Liver (tissue), 8 donors: ENCODE measurements at regions not wholly inside any gene's neighbourhood (a gene's known extent, or its start where the extent isn't known, plus 50 kb on each side); places are given as distances from the start of the nearest gene placed in this dataset.

Experiments used
- DNase-seq: peaks from one replicate; pipeline ENCODE4 v3.0.0-alpha.2; 2017; ENCODE audit warnings: low spot score
- H3K27ac ChIP-seq, 2 donors: one replicate each; pipeline ENCODE4 v1.7.0; 2013; ENCODE audit warnings: inconsistent platforms in 2 of 2, low read length in 2 of 2, control low read depth in 1 of 2, low read depth in 1 of 2, mild to moderate bottlenecking in 1 of 2
- H3K27me3 ChIP-seq, 4 donors: one replicate each; pipeline versions ENCODE4 v1.6.1 to v1.7.0; 2013; ENCODE audit warnings: low read length in 3 of 4, inconsistent platforms in 1 of 4, mild to moderate bottlenecking in 1 of 4, moderate library complexity in 1 of 4; ENCODE audit not compliant: control insufficient read depth in 4 of 4, insufficient read depth in 4 of 4
- H3K36me3 ChIP-seq, 4 donors: one replicate each; pipeline versions ENCODE4 v1.6.1 to v1.7.0; 2013; ENCODE audit warnings: low read length in 3 of 4, mild to moderate bottlenecking in 3 of 4, low read depth in 1 of 4, moderate library complexity in 1 of 4; ENCODE audit not compliant: control insufficient read depth in 4 of 4, insufficient read depth in 3 of 4
- H3K4me1 ChIP-seq, 4 donors: one replicate each; pipeline versions ENCODE4 v1.6.1 to v1.7.0; 2013; ENCODE audit warnings: low read length in 3 of 4, mild to moderate bottlenecking in 3 of 4, moderate library complexity in 1 of 4; ENCODE audit not compliant: control insufficient read depth in 4 of 4, insufficient read depth in 4 of 4
- H3K4me3 ChIP-seq, 3 donors: one replicate each; pipeline versions ENCODE4 v1.6.1 to v1.7.0; 2013; ENCODE audit warnings: low read length in 3 of 3, control low read depth in 1 of 3, low read depth in 1 of 3, mild to moderate bottlenecking in 1 of 3
- H3K9ac ChIP-seq, 2 donors: one replicate each; pipeline ENCODE4 v1.7.0; 2013; ENCODE audit warnings: low read length in 2 of 2, mild to moderate bottlenecking in 2 of 2, moderate library complexity in 2 of 2, control low read depth in 1 of 2, low read depth in 1 of 2
- H3K9me3 ChIP-seq, 4 donors: one replicate each; pipeline versions ENCODE4 v1.6.1 to v1.7.0; 2013; ENCODE audit warnings: low read length in 3 of 4; ENCODE audit not compliant: control insufficient read depth in 4 of 4
- ATF3 ChIP-seq: IDR thresholded peaks from 2 replicates; pipeline ENCODE4 v1.6.1; 2016; ENCODE audit warnings: antibody characterized with exemption
- CTCF ChIP-seq: fragments of 150-350 bp; IDR thresholded peaks from 2 replicates; pipeline ENCODE4 v1.5.1; 2017; ENCODE audit warnings: improper control_type of control experiment, low read depth, low read length; ENCODE audit not compliant: missing input control
- EGR1 ChIP-seq, 2 donors: IDR thresholded peaks; 2 replicates each; pipeline ENCODE4 v1.6.1; 2016 to 2018; ENCODE audit warnings: antibody characterized with exemption in 2 of 2, low read depth in 2 of 2
- FOXA1 ChIP-seq: IDR thresholded peaks from 2 replicates; pipeline ENCODE4 v1.6.1; 2016; ENCODE audit warnings: antibody characterized with exemption
- FOXA2 ChIP-seq: IDR thresholded peaks from 2 replicates; pipeline ENCODE4 v1.6.1; 2016; ENCODE audit warnings: antibody characterized with exemption
- GABPA ChIP-seq, 2 donors: IDR thresholded peaks in 1 of 2; conservative IDR thresholded peaks in 1 of 2; 2 replicates each; pipeline ENCODE4 v1.6.1; 2016; ENCODE audit warnings: antibody characterized with exemption in 2 of 2, mild to moderate bottlenecking in 1 of 2, moderate library complexity in 1 of 2
- HNF4A ChIP-seq, 2 donors: conservative IDR thresholded peaks; 2 replicates each; pipeline ENCODE4 v1.6.1; 2016; ENCODE audit warnings: antibody characterized with exemption in 2 of 2, mild to moderate bottlenecking in 2 of 2
- HNF4G ChIP-seq: IDR thresholded peaks from 2 replicates; pipeline ENCODE4 v1.6.1; 2016; ENCODE audit warnings: antibody characterized with exemption
- JUND ChIP-seq, 2 donors: IDR thresholded peaks; 2 replicates each; pipeline ENCODE4 v1.6.1; 2016; ENCODE audit warnings: antibody characterized with exemption in 2 of 2
- MAX ChIP-seq: IDR thresholded peaks from 2 replicates; pipeline ENCODE4 v1.6.1; 2016; ENCODE audit warnings: antibody characterized with exemption
- NR2F2 ChIP-seq: IDR thresholded peaks from 2 replicates; pipeline ENCODE4 v1.6.1; 2016; ENCODE audit warnings: antibody characterized with exemption
- RAD21 ChIP-seq, 2 donors: IDR thresholded peaks; 2 replicates each; pipeline ENCODE4 v1.6.1; 2016; ENCODE audit warnings: antibody characterized with exemption in 2 of 2, mild to moderate bottlenecking in 2 of 2
- REST ChIP-seq: IDR thresholded peaks from 2 replicates; pipeline ENCODE4 v1.6.1; 2016; ENCODE audit warnings: antibody characterized with exemption, mild to moderate bottlenecking
- RXRA ChIP-seq, 2 donors: IDR thresholded peaks; 2 replicates each; pipeline ENCODE4 v1.6.1; 2017 to 2018; ENCODE audit warnings: antibody characterized with exemption in 2 of 2, mild to moderate bottlenecking in 1 of 2
- SP1 ChIP-seq: IDR thresholded peaks from 2 replicates; pipeline ENCODE4 v1.6.1; 2018; ENCODE audit warnings: antibody characterized with exemption, mild to moderate bottlenecking
- TAF1 ChIP-seq: conservative IDR thresholded peaks from 2 replicates; pipeline ENCODE4 v1.6.1; 2016; ENCODE audit warnings: antibody characterized with exemption, mild to moderate bottlenecking
- YY1 ChIP-seq: IDR thresholded peaks from 2 replicates; pipeline ENCODE4 v1.6.1; 2016; ENCODE audit warnings: antibody characterized with exemption, mild to moderate bottlenecking
- ZBTB33 ChIP-seq: IDR thresholded peaks from 2 replicates; pipeline ENCODE4 v1.6.1; 2016; ENCODE audit warnings: antibody characterized with exemption
- WGBS: extraction: QIAGEN DNeasy Blood & Tissue Kit; methylation state at CpG from one replicate; pipeline ENCODE4 v1.1.7; 2013; 5-methylcytosine and 5-hydroxymethylcytosine counted together
- donor health status: healthy.
- donor health status: healthy.
- donor health status: healthy.
- donor health status: healthy.
- donor health status: healthy.

- Histone ChIP-seq H3K9ac (no peak overlapping the region), H3K4me3 (no peak overlapping the region), H3K27me3 (no peaks in the 10 kb centered on the region), H3K9me3 (no peaks in the 10 kb centered on the region), H3K36me3 (no peaks in the 10 kb centered on the region), H3K27ac (no peak overlapping the region), H3K4me1 (no peaks in the 10 kb centered on the region)
- WGBS, result 90% methylated on average over 6 of the region's 6 CpGs
- no peak for TF ChIP-seq RAD21 (IDR thresholded peaks at IDR 0.05)
- TF ChIP-seq SP1, result no peak
- no peak for TF ChIP-seq HNF4A (conservative IDR thresholded peaks at IDR 0.05)
- TF ChIP-seq GABPA (IDR thresholded peaks at IDR 0.05 in 1 of 2, conservative IDR thresholded peaks at IDR 0.05 in 1 of 2), result no peak
- TF ChIP-seq CTCF, result no peak
- no peak for DNase-seq
Observed at GRCh38 chr4:189322426-189322825, 618.2 kb upstream of the FRG1 start.

GRCh38 chr4:189341881-189342280, 598.8 kb upstream of the FRG1 start:
- H3K36me3 ChIP-seq, result no peaks in the 10 kb centered on the region
- DNase-seq, result no peak
- WGBS, result 89% methylated on average over 3 of the region's 3 CpGs
- H3K9ac ChIP-seq, result no peak overlapping the region
- H3K4me3 ChIP-seq, result no peak overlapping the region
- no peaks in the 10 kb centered on the region for H3K9me3 ChIP-seq
- no peak overlapping the region for H3K27ac ChIP-seq
- no peaks in the 10 kb centered on the region for H3K4me1 ChIP-seq
- no peaks in the 10 kb centered on the region for H3K27me3 ChIP-seq
- TF ChIP-seq HNF4A (conservative IDR thresholded peaks at IDR 0.05), result no peak
- TF ChIP-seq HNF4G, result no peak
- TF ChIP-seq FOXA2, result no peak
- TF ChIP-seq MAX, result no peak
- TF ChIP-seq ZBTB33, result no peak
- no peak for TF ChIP-seq FOXA1
- no peak for TF ChIP-seq JUND (IDR thresholded peaks at IDR 0.05)
- no peak for TF ChIP-seq ATF3
- no peak for TF ChIP-seq NR2F2
- no peak for TF ChIP-seq YY1
- TF ChIP-seq RXRA (IDR thresholded peaks at IDR 0.05), result no peak
- TF ChIP-seq CTCF, result no peak
- TF ChIP-seq REST, result no peak
- TF ChIP-seq GABPA (IDR thresholded peaks at IDR 0.05 in 1 of 2, conservative IDR thresholded peaks at IDR 0.05 in 1 of 2), result no peak
- TF ChIP-seq EGR1 (IDR thresholded peaks at IDR 0.05; ENCODE audit: low read depth in 2 of 2), result no peak
- no peak for TF ChIP-seq TAF1
- TF ChIP-seq RAD21 (IDR thresholded peaks at IDR 0.05), result no peak
- TF ChIP-seq SP1, result no peak
